ENCODE measurements at regions not wholly inside any gene's neighbourhood (a gene's known extent, or its start where the extent isn't known, plus 50 kb on each side); places are given as distances from the start of the nearest gene placed in this dataset.
"Not testable (repeated sequence)": the region's sequence is repeated elsewhere in the genome, so short reads cannot be mapped to it uniquely, and the experiment has no call there.

GRCh38 chr1:41978986-41979385, 60.3 kb upstream of the HIVEP3 start:
- Histone ChIP-seq H3K4me2 (ENCODE audit: low read length) (no peak overlapping the region), H2AFZ (no peak overlapping the region), H3K9ac (no peak overlapping the region), H3K4me1 (no peaks in the 10 kb centered on the region), H3K27ac (no peak overlapping the region), H3K36me3 (ENCODE audit: control insufficient read depth, insufficient read depth, low read length) (no peaks in the 10 kb centered on the region), H3K79me2 (no peaks in the 10 kb centered on the region), H3K27me3 (ENCODE audit: control insufficient read depth, insufficient read depth, low read length) (no peaks in the 10 kb centered on the region), H3K4me3 (ENCODE audit: low read depth, low read length) (no peak overlapping the region), H3K9me3 (ENCODE audit: control insufficient read depth, low read length) (no peaks in the 10 kb centered on the region)
- TF ChIP-seq CTCF (IDR thresholded peaks at IDR 0.05) = no peak

GRCh38 chr1:41977326-41977725, 58.6 kb upstream of the HIVEP3 start:
- H3K27me3 ChIP-seq (ENCODE audit: control insufficient read depth, insufficient read depth, low read length) = no peaks in the 10 kb centered on the region
- H3K36me3 ChIP-seq (ENCODE audit: control insufficient read depth, insufficient read depth, low read length) = no peaks in the 10 kb centered on the region
- TF ChIP-seq CTCF (IDR thresholded peaks at IDR 0.05) = no peak
- H3K9ac ChIP-seq = no peak overlapping the region
- no peak overlapping the region for H3K4me3 ChIP-seq (ENCODE audit: low read depth, low read length)
- H3K4me1 ChIP-seq = no peaks in the 10 kb centered on the region
- no peaks in the 10 kb centered on the region for H3K9me3 ChIP-seq (ENCODE audit: control insufficient read depth, low read length)
- no peaks in the 10 kb centered on the region for H3K79me2 ChIP-seq
- H3K27ac ChIP-seq = no peak overlapping the region
- no peak overlapping the region for H2AFZ ChIP-seq
- H3K4me2 ChIP-seq (ENCODE audit: low read length) = no peak overlapping the region

- H3K79me2 ChIP-seq = no peaks in the 10 kb centered on the region
- no peak overlapping the region for H3K4me2 ChIP-seq (ENCODE audit: low read length)
- no peak overlapping the region for H3K9ac ChIP-seq
- no peak overlapping the region for H3K4me3 ChIP-seq (ENCODE audit: low read depth, low read length)
- H3K27ac ChIP-seq = no peak overlapping the region
- H3K27me3 ChIP-seq (ENCODE audit: control insufficient read depth, insufficient read depth, low read length) = no peaks in the 10 kb centered on the region
- TF ChIP-seq CTCF (IDR thresholded peaks at IDR 0.05) = no peak
- H2AFZ ChIP-seq = no peak overlapping the region
- H3K36me3 ChIP-seq (ENCODE audit: control insufficient read depth, insufficient read depth, low read length) = no peaks in the 10 kb centered on the region
- no peaks in the 10 kb centered on the region for H3K4me1 ChIP-seq
- H3K9me3 ChIP-seq (ENCODE audit: control insufficient read depth, low read length) = no peaks in the 10 kb centered on the region
Measured at GRCh38 chr1:41976671-41977070, 57.9 kb upstream of the HIVEP3 start.

- Histone ChIP-seq H3K27ac (no peak overlapping the region), H3K9me3 (ENCODE audit: control insufficient read depth, low read length) (no peaks in the 10 kb centered on the region), H3K36me3 (ENCODE audit: control insufficient read depth, insufficient read depth, low read length) (no peaks in the 10 kb centered on the region), H3K4me2 (ENCODE audit: low read length) (no peak overlapping the region), H3K79me2 (no peaks in the 10 kb centered on the region), H3K4me1 (no peaks in the 10 kb centered on the region), H3K4me3 (ENCODE audit: low read depth, low read length) (no peak overlapping the region), H2AFZ (no peak overlapping the region), H3K27me3 (ENCODE audit: control insufficient read depth, insufficient read depth, low read length) (no peaks in the 10 kb centered on the region), H3K9ac (no peak overlapping the region)
- no peak for TF ChIP-seq CTCF (IDR thresholded peaks at IDR 0.05)
Measured at GRCh38 chr1:41975850-41976569, 57.3 kb upstream of the HIVEP3 start.

GRCh38 chr1:41975121-41975520, 56.4 kb upstream of the HIVEP3 start:
- no peak overlapping the region for H3K9ac ChIP-seq
- H3K79me2 ChIP-seq = no peaks in the 10 kb centered on the region
- H3K36me3 ChIP-seq (ENCODE audit: control insufficient read depth, insufficient read depth, low read length) = no peaks in the 10 kb centered on the region
- H3K27me3 ChIP-seq (ENCODE audit: control insufficient read depth, insufficient read depth, low read length) = no peaks in the 10 kb centered on the region
- no peak overlapping the region for H2AFZ ChIP-seq
- H3K4me2 ChIP-seq (ENCODE audit: low read length) = no peak overlapping the region
- H3K9me3 ChIP-seq (ENCODE audit: control insufficient read depth, low read length) = no peaks in the 10 kb centered on the region
- no peaks in the 10 kb centered on the region for H3K4me1 ChIP-seq
- no peak overlapping the region for H3K27ac ChIP-seq
- no peak for TF ChIP-seq CTCF (IDR thresholded peaks at IDR 0.05)
- no peak overlapping the region for H3K4me3 ChIP-seq (ENCODE audit: low read depth, low read length)

- not testable (repeated sequence) for H3K4me1 ChIP-seq; H3K36me3 ChIP-seq (ENCODE audit: control insufficient read depth, insufficient read depth, low read length); H3K79me2 ChIP-seq; H2AFZ ChIP-seq; H3K4me2 ChIP-seq (ENCODE audit: low read length); H3K9ac ChIP-seq; H3K4me3 ChIP-seq (ENCODE audit: low read depth, low read length); H3K27me3 ChIP-seq (ENCODE audit: control insufficient read depth, insufficient read depth, low read length); H3K9me3 ChIP-seq (ENCODE audit: control insufficient read depth, low read length); H3K27ac ChIP-seq
Measured at GRCh38 chr1:41968557-41968956, 49.8 kb upstream of the HIVEP3 start.

All from parathyroid adenoma (tissue), 2 donors.